Dedifferentiated amniotic fluid mesenchymal stem cell (primary cell): ENCODE measurements at regions not wholly inside any gene's neighbourhood (a gene's known extent, or its start where the extent isn't known, plus 50 kb on each side); places are given as distances from the start of the nearest gene placed in this dataset.
A peak's percentile ranks its signal among the peaks of the same experiment; 100 is the strongest.

ENCODE experiments used
- DNase-seq: peaks from one replicate; pipeline ENCODE4 v3.0.0-alpha.2; 2016; ENCODE audit errors: extremely low spot score

DNA sequence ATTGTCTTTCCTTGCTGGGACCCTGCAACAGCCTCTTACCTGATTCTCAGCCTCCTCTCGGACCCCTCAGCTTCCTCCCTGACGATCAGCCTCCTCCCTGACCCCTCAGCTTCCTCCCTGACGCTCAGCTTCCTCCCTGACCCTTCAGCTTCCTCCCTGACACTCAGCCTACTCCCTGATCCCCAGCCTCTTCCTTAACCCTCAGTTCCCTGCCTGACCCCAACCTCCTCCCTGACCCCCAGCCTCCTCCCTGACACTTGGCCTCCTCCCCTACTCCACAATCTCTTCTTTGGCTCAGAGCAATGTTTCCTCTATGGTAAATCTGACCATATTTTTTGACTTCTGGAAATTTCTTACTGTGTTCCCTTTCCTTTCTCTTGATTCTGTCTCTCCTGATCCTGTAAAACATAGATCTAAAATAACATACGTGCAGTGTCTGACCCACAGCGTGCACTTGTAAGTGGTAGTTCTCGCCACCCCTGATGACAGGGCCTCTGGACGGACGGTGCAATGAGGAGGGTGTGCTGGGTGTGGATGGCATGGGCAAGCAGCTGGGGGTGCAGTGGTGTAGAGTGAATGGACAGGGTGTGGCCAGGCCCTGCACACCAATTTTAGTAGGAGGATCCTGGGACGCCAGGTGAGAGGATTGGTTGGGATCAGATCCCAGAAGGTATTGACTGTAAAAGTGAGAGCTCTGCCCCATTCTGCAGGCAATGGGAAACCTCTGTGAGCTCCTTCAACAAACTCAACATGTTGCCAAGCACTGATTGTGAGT, 264.1 kb downstream of the FOXD2 start:
- no peak for DNase-seq

DNA sequence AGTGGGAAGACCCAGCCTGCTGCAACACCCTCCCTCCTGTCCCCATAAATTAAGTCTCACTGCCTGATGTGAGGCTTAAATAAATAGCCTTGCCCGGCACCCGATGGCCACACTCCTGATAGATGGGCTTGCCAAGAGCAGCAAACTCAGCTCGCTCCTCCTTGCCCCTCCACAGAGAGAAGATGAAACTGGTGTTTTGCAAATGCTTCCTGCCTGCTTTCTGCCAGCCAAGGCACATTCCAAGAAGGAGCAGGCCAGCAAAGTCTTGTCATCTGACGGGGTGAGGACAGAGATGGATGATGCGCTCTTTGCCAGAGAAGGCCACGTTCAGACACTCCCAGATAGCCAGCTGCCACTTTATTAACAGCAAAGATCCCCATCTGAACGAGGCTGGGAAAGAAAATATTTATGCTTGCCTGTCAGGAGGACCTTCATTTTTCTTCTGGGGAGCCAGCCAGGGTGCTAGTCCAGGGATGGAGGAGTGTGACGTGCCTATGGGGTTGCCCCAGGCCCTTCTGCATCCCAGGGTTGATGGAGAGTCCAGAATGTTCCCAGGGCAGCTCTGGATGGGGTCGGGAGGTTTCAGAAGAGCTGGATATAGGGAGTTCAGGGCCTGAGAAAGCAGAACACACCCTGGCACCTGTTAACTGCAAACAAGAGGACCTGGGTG, 265.4 kb downstream of the FOXD2 start:
- no peak for DNase-seq

DNA sequence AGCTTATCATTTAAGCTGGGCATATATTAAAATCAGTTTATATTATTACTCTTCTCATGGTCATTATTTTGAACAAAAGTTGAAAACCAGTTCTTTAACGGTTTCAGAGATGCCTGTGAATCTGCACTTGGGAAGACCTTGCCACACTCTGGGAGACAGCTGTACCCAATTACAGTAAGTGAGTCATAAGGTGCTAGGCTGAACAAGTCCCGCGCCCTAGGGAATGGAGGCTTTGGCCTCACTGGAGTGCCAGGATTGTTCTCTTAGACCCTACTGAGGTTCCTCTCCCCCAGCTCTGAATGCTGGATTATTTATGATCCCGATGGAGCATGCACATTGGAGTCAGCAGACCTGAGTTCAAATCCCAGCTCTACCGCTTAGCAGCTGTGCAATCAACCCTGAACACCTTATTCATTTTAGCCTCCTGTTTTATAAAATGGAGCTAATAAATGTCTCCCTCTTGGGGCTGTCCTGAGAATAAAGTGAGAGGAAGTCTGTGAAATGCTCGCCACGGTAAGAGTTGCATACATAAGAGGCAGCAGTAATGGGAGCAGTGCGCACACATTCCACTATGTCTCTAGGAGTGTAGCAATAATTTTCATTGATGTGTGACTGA, 266.2 kb downstream of the FOXD2 start:
- DNase-seq = no peak

DNA sequence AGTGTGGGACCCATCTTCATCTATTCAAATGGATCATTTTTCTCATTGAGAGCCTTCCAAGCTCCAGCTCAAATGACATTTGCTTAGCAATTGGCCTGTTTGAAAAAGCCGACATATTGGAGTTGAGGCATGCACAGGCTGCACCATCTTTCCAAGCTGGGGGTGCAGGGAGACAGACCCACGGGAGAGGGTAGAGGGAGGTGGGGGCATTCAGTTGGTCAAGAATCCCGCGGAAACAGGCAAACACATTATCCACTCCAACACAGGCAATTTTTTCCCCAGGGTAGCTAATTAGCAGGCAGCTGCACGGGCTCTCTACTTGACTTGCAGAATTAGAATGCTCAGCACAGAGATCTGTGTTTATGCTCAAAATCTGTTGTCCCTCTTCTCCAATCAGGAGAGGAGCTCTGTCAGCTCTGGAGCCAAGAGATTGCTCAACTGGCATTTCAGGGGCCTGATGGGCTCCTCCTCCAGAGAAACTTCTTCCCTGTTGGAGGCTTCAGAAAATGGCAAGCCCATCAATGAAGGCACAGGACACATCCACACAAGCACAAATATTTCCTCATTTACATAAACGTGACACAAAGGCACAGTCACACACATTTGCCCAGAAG, 267.8 kb downstream of the FOXD2 start:
- no peak for DNase-seq

DNA sequence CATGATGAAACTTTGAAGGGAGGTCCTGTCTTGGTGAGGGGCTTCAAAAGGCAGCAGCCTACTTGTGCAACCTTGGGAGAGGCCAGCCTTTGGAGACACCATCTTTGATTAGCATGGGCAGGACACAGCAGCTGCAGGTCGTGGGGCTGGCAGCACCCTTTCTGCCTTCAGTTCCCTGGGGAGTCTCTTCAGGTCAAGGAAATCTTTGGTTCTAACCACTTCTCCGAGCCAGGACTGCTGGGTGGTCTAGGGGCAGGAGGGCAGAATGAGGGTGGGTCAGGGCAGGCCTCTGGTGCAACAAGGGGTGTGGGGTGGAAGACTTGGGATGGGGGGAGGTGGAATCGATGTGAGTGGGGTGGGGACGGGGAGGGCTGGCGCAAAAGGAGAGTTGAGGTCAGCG, 269.7 kb downstream of the FOXD2 start:
- DNase-seq = no peak

DNA sequence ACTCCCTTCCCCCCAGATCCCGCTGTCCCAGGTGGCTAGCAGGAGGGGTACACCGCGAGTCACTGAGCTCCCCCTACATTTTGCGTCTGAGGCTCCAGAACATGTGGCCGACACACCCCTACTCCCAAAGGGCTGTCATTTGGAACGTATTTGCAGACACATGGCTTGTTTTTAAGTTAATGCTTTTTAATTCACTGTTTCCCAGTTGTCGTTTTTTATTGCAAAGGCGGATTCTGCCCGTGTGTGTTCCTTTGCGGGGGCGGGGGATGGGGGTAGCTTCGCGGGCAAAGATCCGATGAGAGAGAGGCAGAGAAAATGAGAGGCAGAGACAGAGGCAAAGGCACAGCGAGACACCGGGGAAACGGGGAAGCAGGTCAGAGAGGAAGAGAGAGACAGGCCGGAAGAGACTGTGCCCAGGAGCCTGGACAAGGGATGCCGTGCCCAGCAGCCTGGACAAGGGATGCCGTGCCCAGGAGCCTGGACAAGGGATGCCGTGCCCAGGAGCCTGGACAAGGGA, 270.2 kb downstream of the FOXD2 start:
- DNase-seq = no peak

DNA sequence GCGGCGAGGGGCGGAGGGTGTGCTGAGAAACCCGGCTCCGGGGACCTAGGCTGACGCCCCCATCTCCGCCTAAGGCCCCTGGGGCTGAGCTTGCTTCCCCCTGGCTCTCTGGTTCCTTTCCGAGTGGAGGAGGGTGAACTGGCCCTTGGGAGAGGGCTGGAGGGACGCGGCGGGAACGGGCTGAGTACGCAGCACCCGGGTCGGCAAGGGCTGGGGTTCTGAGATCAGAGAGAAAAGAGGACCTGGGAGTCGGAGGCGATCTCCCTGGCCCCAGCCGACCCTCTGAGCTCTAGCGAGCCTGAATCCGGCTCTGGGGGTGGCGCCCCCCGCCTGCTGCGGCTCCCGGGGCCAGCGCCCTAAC, 270.8 kb downstream of the FOXD2 start:
- DNase-seq = no peak

DNA sequence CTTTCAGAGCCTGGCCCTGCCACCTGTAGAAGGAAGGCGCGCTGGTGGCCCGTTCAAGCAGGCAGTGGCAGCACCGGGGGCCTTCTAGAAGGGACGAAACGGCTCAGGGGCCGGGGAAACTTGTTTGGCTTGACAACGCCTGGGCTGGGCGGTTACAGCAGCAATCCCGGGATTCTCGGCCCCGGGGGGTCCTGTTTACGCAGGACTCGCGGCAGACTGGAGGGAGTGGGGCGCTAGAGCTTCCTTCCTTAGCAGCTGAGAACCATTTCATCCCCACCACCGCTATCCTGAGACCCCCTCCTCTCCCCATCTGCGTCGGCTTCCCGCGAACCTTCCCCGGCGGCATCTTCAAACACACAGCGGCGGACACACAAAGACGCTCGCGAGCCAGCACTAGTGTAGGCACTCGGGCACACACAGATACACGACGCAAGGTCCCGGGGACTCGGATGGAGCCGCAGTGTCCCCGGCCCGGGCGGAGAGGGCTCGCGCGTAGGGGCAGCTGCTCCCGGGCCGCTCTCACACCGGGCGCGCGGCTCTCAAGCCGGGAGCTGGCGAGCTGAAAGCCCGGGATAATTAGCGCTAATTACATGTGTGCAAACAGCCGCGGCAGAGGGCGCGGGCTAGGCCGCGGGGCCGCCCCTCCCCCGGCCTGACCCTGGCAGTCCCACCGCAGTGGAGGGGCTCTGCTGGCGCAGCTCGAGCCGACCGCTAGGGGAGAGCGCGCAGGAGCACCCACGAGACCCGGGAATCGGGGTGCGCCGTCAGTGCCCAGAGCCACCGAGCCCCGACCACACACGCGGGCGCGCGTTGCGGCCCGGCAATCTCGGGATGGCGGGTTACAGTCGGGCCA, 271.4 kb downstream of the FOXD2 start:
- DNase-seq = no peak

DNA sequence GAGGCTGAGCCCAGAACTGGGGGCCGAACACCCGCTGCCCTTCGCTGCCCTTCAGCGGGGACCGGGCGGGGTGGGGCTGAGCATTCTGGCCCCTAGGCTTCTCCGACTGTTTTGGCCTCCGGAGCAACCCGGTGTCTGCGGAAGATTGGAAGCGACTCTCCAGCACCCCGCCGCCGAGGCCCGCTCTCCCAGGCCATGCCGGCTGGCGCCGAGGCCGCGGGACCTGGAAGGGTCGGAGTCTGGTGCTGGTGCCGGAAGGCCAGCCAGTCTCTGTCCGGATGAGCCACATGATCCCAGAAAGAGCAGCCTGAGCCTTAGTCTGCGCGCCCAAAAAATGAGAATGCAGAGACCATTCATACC, 272.0 kb downstream of the FOXD2 start:
- DNase-seq = no peak

DNA sequence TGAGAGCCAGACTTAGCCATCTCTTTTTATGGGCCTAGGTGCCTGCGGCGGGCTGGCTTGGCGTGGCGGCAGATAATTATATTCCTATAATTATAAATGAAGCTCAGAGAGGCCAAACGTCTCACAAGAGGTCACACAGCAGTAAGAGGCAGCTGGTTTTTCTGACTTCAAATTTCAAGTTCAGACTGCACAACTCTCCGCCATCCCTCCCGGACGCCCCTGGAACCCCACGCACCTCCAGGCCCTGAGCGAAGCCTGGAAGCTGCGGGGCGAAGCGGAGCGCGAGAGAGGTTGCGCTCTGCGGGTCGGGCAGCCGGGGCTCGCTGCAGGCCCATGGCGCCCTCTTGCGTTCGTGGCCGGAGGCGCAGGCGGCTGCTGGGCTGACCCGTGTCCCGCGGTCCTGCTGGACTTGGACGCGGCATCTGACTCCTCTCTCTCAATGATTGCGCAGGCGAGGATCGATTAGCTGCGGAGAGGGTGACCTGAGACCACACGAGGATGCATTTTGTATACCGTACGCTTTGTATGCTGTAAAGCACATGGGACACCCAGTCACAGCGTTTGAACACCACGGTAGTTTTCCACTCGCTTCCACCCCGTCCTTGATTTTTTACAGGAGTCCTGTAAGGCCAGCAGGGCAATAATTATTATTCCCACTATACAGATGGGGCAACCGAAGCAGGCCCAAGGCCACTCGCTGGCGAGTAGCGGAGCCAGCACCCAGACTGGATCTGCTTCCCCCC, 272.7 kb downstream of the FOXD2 start:
- peak; percentile 31 for DNase-seq
